Effector memory CD8-positive, alpha-beta T cell (primary cell): ENCODE measurements at regions not wholly inside any gene's neighbourhood (a gene's known extent, or its start where the extent isn't known, plus 50 kb on each side); places are given as distances from the start of the nearest gene placed in this dataset.

Experiments used
- ATAC-seq: fragments of 150-1000 bp; cut with Tn5 transposase; replicated peaks from 2 replicates; pipeline ENCODE4 v1.10.0; 2021; ENCODE audit warnings: mild to moderate bottlenecking, moderate library complexity
- DNase-seq, 3 experiments: peaks; one replicate each; pipeline ENCODE4 v3.0.0; 2021
- H3K27ac Mint-ChIP-seq, 2 donors: one replicate each; pipeline ENCODE4 v1.8.0; 2022; ENCODE audit warnings: mild to moderate bottlenecking in 2 of 2, mixed read lengths in 2 of 2, moderate library complexity in 2 of 2
- H3K27me3 Mint-ChIP-seq, 2 donors: one replicate each; pipeline ENCODE4 v1.8.0; 2022; ENCODE audit warnings: mixed read lengths in 2 of 2
- H3K36me3 Mint-ChIP-seq: one replicate; pipeline ENCODE4 v1.8.0; 2022; ENCODE audit warnings: mild to moderate bottlenecking, moderate library complexity, mixed read lengths; ENCODE audit not compliant: insufficient read depth
- H3K4me1 Mint-ChIP-seq, 2 donors: one replicate each; pipeline ENCODE4 v1.8.0; 2022; ENCODE audit warnings: low read depth in 2 of 2, mixed read lengths in 2 of 2
- H3K4me3 Mint-ChIP-seq, 2 donors: one replicate each; pipeline ENCODE4 v1.8.0; 2022; ENCODE audit warnings: mild to moderate bottlenecking in 2 of 2, mixed read lengths in 2 of 2, moderate library complexity in 2 of 2
- H3K9me3 Mint-ChIP-seq, 2 donors: one replicate each; pipeline ENCODE4 v1.8.0; 2022; ENCODE audit warnings: mixed read lengths in 2 of 2

GRCh38 chr1:217097819-217098218 lies 374.6 kb upstream of the ESRRG start:
- ATAC-seq (no peak), DNase-seq (no peak)
- H3K4me1 Mint-ChIP-seq, result no peaks in the 10 kb centered on the region
- H3K27me3 Mint-ChIP-seq, result peaks cover 0 to 3% of the 10 kb centered on the region in 2 donors
- H3K36me3 Mint-ChIP-seq, result no peaks in the 10 kb centered on the region
- no peak overlapping the region for H3K4me3 Mint-ChIP-seq
- peaks cover 3 to 5% of the 10 kb centered on the region in 2 donors for H3K9me3 Mint-ChIP-seq
- no peak overlapping the region for H3K27ac Mint-ChIP-seq

GRCh38 chr1:217096200-217096599 lies 373.0 kb upstream of the ESRRG start:
- peaks cover 0 to 1% of the 10 kb centered on the region in 2 donors for H3K9me3 Mint-ChIP-seq
- DNase-seq (no peak), ATAC-seq (no peak)
- no peak overlapping the region for H3K4me3 Mint-ChIP-seq
- no peak overlapping the region for H3K27ac Mint-ChIP-seq
- H3K27me3 Mint-ChIP-seq, result peaks cover 0 to 11% of the 10 kb centered on the region in 2 donors
- H3K4me1 Mint-ChIP-seq, result no peaks in the 10 kb centered on the region
- no peaks in the 10 kb centered on the region for H3K36me3 Mint-ChIP-seq

GRCh38 chr1:217095050-217095622 lies 371.9 kb upstream of the ESRRG start:
- ATAC-seq, result no peak
- Mint-ChIP-seq H3K36me3 (no peaks in the 10 kb centered on the region), H3K4me3 (no peak overlapping the region), H3K4me1 (no peaks in the 10 kb centered on the region), H3K27me3 (peaks cover 4 to 19% of the 10 kb centered on the region in 2 donors), H3K27ac (no peak overlapping the region), H3K9me3 (peaks cover 2 to 4% of the 10 kb centered on the region in 2 donors)
- DNase-seq, result no peak

DNA sequence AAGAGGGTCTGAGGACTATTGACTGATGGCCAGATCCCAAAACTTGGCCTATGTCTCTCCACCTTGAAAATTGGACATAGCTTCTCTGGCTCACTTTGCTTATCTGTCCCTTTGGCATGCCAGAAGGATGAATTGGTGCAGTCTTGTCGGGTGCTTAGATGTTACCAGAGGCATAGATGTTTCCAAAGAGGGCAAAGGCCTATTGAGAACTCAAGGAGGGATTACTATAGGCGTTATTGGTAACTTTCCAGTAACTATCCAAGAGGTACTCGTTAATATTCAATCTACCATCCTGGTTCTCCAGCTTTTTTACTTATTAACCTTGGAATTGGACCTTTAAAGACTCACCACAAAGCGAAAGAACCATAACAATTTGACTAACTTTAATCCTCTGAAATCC lies 368.3 kb upstream of the ESRRG start:
- H3K36me3 Mint-ChIP-seq, result no peaks in the 10 kb centered on the region

DNA sequence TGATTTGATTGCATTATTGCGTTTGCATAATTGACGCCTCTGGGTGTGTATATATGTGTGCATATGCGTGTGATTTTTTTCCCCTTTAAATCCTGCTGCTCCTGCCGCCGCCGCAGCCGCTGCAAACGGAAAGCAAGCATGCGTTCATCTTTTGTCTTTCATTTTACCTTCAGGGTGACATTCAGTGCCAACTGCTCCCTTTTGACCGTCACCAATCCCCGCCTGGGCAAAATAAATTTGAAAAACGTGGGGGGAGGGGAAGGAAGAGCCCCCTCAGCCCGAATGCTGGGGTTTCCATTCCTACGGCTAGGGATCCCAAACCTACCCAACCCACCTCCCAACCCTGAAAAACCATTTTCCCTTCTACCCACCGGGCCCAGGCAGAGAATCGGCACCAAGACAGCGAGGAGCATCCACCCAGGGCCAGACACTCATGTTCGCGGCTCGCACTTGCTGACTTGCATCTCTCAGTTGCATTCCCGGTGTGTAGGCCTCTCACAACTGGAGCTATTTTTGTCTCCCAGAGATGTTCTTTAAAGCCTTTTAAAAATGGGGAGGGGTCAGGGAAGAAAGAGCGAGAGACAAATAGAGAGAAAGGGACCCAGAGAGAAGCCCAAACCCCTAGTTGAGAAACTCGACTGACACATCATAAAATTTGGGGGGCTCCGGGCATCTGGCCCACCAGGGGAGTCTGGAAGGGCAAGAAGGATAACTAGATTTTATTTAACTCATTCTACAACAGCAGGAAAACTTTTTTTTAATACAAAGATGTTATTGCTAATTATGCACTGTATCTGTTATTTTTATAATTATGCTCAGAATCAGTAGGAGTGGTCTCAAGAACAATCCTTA lies 367.1 kb upstream of the ESRRG start:
- Mint-ChIP-seq H3K4me3 (no peak overlapping the region), H3K4me1 (no peaks in the 10 kb centered on the region), H3K27ac (no peak overlapping the region), H3K9me3 (peaks cover 2 to 5% of the 10 kb centered on the region in 2 donors), H3K27me3 (peaks cover 7 to 44% of the 10 kb centered on the region in 2 donors), H3K36me3 (no peaks in the 10 kb centered on the region)
- no peak for DNase-seq
- ATAC-seq, result no peak

More for the DNA sequence above, 368.3 kb upstream of the ESRRG start:
- Mint-ChIP-seq H3K4me1 (no peaks in the 10 kb centered on the region), H3K9me3 (peaks cover 2 to 5% of the 10 kb centered on the region in 2 donors), H3K27ac (no peak overlapping the region), H3K4me3 (no peak overlapping the region), H3K27me3 (peaks cover 7 to 44% of the 10 kb centered on the region in 2 donors)
- ATAC-seq, result no peak
- no peak for DNase-seq

- Mint-ChIP-seq H3K4me1 (no peaks in the 10 kb centered on the region), H3K27me3 (peaks cover 7 to 44% of the 10 kb centered on the region in 2 donors), H3K9me3 (peaks cover 2 to 5% of the 10 kb centered on the region in 2 donors), H3K4me3 (peak overlapping the region in 1 of 2 donors; percentile 19), H3K27ac (no peak overlapping the region), H3K36me3 (no peaks in the 10 kb centered on the region)
- DNase-seq (no peak), ATAC-seq (no peak)
Observed at GRCh38 chr1:217089361-217090014, 366.3 kb upstream of the ESRRG start.

GRCh38 chr1:217088521-217089284 lies 365.5 kb upstream of the ESRRG start:
- ATAC-seq (no peak), DNase-seq (no peak)
- Mint-ChIP-seq H3K9me3 (peaks cover 2 to 5% of the 10 kb centered on the region in 2 donors), H3K36me3 (no peaks in the 10 kb centered on the region), H3K4me3 (peak overlapping the region in 1 of 2 donors; percentile 19), H3K27ac (no peak overlapping the region), H3K4me1 (no peaks in the 10 kb centered on the region), H3K27me3 (peaks cover 7 to 44% of the 10 kb centered on the region in 2 donors)

DNA sequence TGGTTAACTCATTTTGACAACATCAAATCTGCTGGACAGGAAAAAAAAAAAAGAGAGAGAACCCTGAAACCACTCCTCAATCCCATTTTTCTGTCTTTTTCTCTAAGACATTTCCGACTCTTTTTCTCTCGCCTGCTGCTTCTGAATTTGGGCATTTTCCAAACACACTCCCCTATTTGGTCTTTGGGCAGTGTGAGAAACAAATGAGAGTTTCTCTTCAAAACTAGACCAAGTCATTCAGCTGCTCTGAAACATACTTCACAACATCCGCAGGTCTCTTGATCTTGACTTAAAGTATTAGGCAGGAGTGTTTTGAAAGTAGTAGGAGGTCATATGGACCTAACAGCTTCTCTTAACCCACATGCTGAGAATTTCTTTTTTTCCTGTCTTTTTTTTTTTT lies 364.8 kb upstream of the ESRRG start:
- Mint-ChIP-seq H3K27ac (no peak overlapping the region), H3K9me3 (peaks cover 2 to 5% of the 10 kb centered on the region in 2 donors), H3K27me3 (peaks cover 7 to 43% of the 10 kb centered on the region in 2 donors), H3K36me3 (no peaks in the 10 kb centered on the region), H3K4me1 (no peaks in the 10 kb centered on the region), H3K4me3 (no peak overlapping the region)
- no peak for DNase-seq
- no peak for ATAC-seq

DNA sequence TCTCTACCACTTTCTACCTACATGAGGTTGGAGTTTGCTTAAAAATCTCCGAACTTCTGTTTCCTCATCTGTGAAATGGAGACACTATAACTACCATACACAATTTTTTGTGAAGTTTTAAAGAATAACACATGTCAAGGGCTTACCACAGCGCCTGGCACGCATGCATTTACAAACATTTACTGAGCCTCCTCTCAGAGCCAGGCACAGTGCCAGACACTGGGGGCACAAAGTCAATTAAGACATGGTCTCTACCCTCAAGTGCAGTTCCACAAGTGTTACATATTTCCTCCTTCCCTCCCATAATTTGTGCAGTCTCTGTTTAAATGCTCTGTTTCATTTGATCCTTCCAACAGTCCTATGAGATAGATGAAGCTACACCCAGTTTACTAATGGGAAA lies 356.4 kb upstream of the ESRRG start:
- peaks cover 6 to 7% of the 10 kb centered on the region in 2 donors for H3K9me3 Mint-ChIP-seq

DNA sequence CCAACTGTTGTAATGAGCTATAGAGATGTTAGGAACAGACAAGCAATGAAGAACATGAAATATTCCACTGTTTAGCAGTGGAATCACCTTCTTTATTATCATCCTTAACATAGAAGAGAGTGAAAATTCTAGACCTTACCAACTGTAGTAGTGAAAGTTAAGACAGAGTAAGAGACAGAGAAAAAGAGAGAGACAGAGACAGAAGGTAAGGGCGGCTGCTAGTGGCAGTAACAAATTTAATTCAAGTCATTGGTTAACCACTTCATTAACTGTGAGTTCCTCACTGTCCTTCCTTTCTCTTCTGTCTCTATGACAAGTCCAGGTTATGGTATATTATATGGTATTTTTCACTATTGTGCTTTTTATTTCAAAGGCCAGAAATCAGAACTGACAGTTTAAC lies 355.7 kb upstream of the ESRRG start:
- Mint-ChIP-seq H3K9me3 (peaks cover 6 to 7% of the 10 kb centered on the region in 2 donors), H3K27me3 (no peaks in the 10 kb centered on the region), H3K27ac (no peak overlapping the region), H3K36me3 (no peaks in the 10 kb centered on the region), H3K4me1 (no peaks in the 10 kb centered on the region), H3K4me3 (no peak overlapping the region)
- ATAC-seq (no peak), DNase-seq (no peak)

More for the DNA sequence above, 356.4 kb upstream of the ESRRG start:
- DNase-seq, result no peak
- H3K4me1 Mint-ChIP-seq, result no peaks in the 10 kb centered on the region
- no peak overlapping the region for H3K27ac Mint-ChIP-seq
- no peaks in the 10 kb centered on the region for H3K27me3 Mint-ChIP-seq
- no peak overlapping the region for H3K4me3 Mint-ChIP-seq
- no peaks in the 10 kb centered on the region for H3K36me3 Mint-ChIP-seq
- ATAC-seq, result no peak

DNA sequence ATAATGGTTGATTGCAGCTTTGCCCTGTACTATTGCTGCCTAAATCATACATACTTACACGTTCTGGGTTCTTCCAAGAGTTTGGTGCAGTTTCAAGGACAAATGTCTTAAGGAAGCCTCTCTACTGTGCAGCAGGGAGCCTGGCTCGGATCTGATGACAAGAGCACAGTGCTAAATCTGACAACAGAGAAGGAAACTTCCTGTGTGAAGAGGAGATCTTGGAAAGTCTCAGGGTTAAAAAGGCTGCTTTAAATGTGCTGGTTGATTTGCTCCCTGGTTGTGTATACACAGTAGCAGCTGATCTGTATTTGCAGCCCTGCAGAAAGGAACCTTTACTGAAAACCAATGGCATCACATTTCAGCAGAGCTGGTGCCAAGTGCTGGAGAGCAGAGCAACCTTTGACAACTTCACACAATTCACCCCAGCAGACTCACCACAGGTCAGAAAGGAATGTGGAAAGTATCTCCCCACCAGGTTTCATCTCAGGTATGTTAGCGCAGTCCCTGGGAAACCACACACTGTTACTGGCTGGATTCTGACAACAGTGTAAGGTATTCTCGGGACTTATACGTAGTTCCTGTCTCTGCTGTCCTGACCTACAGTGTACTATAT lies 355.0 kb upstream of the ESRRG start:
- no peak overlapping the region for H3K4me3 Mint-ChIP-seq
- H3K27ac Mint-ChIP-seq, result no peak overlapping the region
- no peaks in the 10 kb centered on the region for H3K4me1 Mint-ChIP-seq
- ATAC-seq, result no peak
- H3K9me3 Mint-ChIP-seq, result peaks cover 6 to 7% of the 10 kb centered on the region in 2 donors
- DNase-seq, result no peak
- no peaks in the 10 kb centered on the region for H3K36me3 Mint-ChIP-seq
- H3K27me3 Mint-ChIP-seq, result no peaks in the 10 kb centered on the region

DNA sequence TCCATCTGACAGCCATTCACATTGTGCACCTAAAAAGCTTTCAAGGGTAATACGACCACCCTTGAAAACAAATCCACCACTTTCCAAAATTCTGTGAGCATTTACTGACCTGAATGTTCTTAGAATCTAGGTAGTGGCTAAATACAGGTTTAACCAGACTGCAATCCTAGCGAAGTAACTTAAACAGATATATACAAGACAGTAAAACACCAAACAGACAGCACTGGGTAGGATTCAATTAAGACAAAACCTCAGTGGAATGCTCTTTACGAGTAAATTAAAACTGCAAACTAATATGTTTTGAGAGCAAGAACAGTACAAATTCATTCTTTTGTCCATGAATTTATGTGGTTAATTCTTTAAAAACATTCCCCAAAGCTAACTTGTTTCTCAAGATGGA lies 354.2 kb upstream of the ESRRG start:
- Mint-ChIP-seq H3K4me3 (no peak overlapping the region), H3K36me3 (no peaks in the 10 kb centered on the region), H3K4me1 (no peaks in the 10 kb centered on the region), H3K9me3 (peaks cover 5 to 6% of the 10 kb centered on the region in 2 donors), H3K27ac (no peak overlapping the region), H3K27me3 (no peaks in the 10 kb centered on the region)
- ATAC-seq, result no peak
- no peak for DNase-seq

- Mint-ChIP-seq H3K4me1 (no peaks in the 10 kb centered on the region), H3K36me3 (no peaks in the 10 kb centered on the region), H3K27me3 (no peaks in the 10 kb centered on the region), H3K27ac (no peak overlapping the region), H3K9me3 (peaks cover 5 to 6% of the 10 kb centered on the region in 2 donors), H3K4me3 (no peak overlapping the region)
- ATAC-seq (no peak), DNase-seq (no peak)
Observed at GRCh38 chr1:217076902-217077301, 353.7 kb upstream of the ESRRG start.
